ENCODE measurements at regions not wholly inside any gene's neighbourhood (a gene's known extent, or its start where the extent isn't known, plus 50 kb on each side); places are given as distances from the start of the nearest gene placed in this dataset.

DNA sequence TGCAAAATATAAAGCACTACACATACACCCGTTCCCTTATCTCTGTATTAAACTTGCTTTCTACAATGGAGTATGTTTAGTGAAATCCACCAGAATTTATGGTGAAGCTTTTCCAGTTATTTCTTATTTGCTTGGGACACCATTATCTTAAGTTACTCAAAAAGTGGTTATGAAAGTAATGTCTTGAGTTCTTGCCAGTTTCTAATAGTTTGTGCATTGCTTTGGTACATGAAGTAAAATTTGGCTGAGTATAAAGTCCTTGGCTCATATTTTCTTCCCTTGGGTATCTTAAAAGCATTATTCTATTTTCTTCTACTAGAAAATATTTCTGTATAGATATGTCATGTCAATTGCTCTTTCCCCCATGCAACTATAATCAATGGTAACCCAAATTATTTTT, 85.2 kb downstream of the POLR1F start:
- H3K79me1 ChIP-seq (ENCODE audit: low read depth in 1 of 2, low read length in 2 of 2), result no peaks in the 10 kb centered on the region
- H3K27me3 ChIP-seq (ENCODE audit: control insufficient read depth, insufficient read depth, low read length), result no peaks in the 10 kb centered on the region
- no peak overlapping the region for H2BK5ac ChIP-seq (ENCODE audit: low read depth, low read length, poor library complexity, severe bottlenecking)
- H2BK15ac ChIP-seq (ENCODE audit: low read depth, low read length), result no peak overlapping the region
- no peak overlapping the region for H2AK5ac ChIP-seq (ENCODE audit: low read depth, low read length)
- DNase-seq, result no peak
- H4K5ac ChIP-seq (ENCODE audit: low read depth, low read length), result no peak overlapping the region
- H3K4me1 ChIP-seq (ENCODE audit: control insufficient read depth, insufficient read depth, low read length), result no peaks in the 10 kb centered on the region
- in situ Hi-C loops (cut with MboI; ENCODE audit: low sequenced_read_pairs) (no loop called here), intact Hi-C loops (cut with micrococcal nuclease) (no loop called here), dilution Hi-C loops (cut with HindIII; ENCODE audit: low sequenced_read_pairs, unreplicated experiment) (no loop called here)
- no peak overlapping the region for H2AK9ac ChIP-seq (replicated peaks; ENCODE audit: low read depth, low read length, poor library complexity)
- no peak overlapping the region for H3K14ac ChIP-seq (replicated peaks; ENCODE audit: low read depth, low read length)
- no peak overlapping the region for H2BK20ac ChIP-seq (ENCODE audit: low read depth, low read length)
- TF ChIP-seq NFE2L2 (IDR thresholded peaks at IDR 0.05; ENCODE audit: low read depth, low read length) (no peak), USF2 (IDR thresholded peaks at IDR 0.05; ENCODE audit: low read depth, low read length) (no peak), POLR2A (IDR thresholded peaks at IDR 0.05; ENCODE audit: low read depth, low read length) (no peak), RAD21 (IDR thresholded peaks at IDR 0.05; ENCODE audit: low read length) (no peak), MAFK (IDR thresholded peaks at IDR 0.05; ENCODE audit: low read depth, low read length) (no peak), RFX5 (IDR thresholded peaks at IDR 0.05; ENCODE audit: low read depth, low read length) (no peak), FOS (IDR thresholded peaks at IDR 0.05; ENCODE audit: low read depth, low read length) (no peak), MAZ (IDR thresholded peaks at IDR 0.05; ENCODE audit: borderline replicate concordance, low read depth, low read length) (no peak), MXI1 (IDR thresholded peaks at IDR 0.05; ENCODE audit: borderline replicate concordance, low read depth, low read length) (no peak), CHD1 (IDR thresholded peaks at IDR 0.05; ENCODE audit: low read depth, low read length) (no peak), RCOR1 (IDR thresholded peaks at IDR 0.05; ENCODE audit: insufficient replicate concordance, low read length) (no peak), SMC3 (IDR thresholded peaks at IDR 0.05; ENCODE audit: low read depth, low read length) (no peak), CEBPB (IDR thresholded peaks at IDR 0.05; ENCODE audit: low read depth, low read length) (no peak), CTCF (conservative IDR thresholded peaks at IDR 0.05; ENCODE audit: low read depth, low read length) (no peak), BHLHE40 (IDR thresholded peaks at IDR 0.05; ENCODE audit: low read depth, low read length) (no peak)
- TF ChIP-seq, protein P1, sequence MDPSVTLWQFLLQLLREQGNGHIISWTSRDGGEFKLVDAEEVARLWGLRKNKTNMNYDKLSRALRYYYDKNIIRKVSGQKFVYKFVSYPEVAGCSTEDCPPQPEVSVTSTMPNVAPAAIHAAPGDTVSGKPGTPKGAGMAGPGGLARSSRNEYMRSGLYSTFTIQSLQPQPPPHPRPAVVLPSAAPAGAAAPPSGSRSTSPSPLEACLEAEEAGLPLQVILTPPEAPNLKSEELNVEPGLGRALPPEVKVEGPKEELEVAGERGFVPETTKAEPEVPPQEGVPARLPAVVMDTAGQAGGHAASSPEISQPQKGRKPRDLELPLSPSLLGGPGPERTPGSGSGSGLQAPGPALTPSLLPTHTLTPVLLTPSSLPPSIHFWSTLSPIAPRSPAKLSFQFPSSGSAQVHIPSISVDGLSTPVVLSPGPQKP (IDR thresholded peaks at IDR 0.05; ENCODE audit: borderline replicate concordance, low read depth, low read length), result no peak
- H4K91ac ChIP-seq (ENCODE audit: insufficient read depth, low read depth, low read length), result no peak overlapping the region
- H3K4me2 ChIP-seq (ENCODE audit: low read depth, low read length), result no peak overlapping the region
- H3K23ac ChIP-seq (ENCODE audit: low read depth, low read length), result no peak overlapping the region
- H3K27ac ChIP-seq (ENCODE audit: insufficient read depth, low read length), result no peak overlapping the region
- no peak for ATAC-seq (ENCODE audit: low read depth)
- H3K36me3 ChIP-seq (ENCODE audit: control insufficient read depth, insufficient read depth, low read length), result no peaks in the 10 kb centered on the region
- no peak overlapping the region for H4K8ac ChIP-seq (ENCODE audit: low read depth in 2 of 2, low read length in 2 of 2)
- WGBS, 2 experiments (ENCODE audit: extremely low coverage in 2 of 2, insufficient read length in 1 of 2), result no CpG with 5 or more reads among the region's 1 CpG
- no peak overlapping the region for H3K56ac ChIP-seq (ENCODE audit: extremely low read depth, insufficient read depth, low read length)
- POLR2A ChIA-PET (ENCODE audit: unreplicated experiment), result no interaction called here
- CTCF ChIA-PET, result no interaction called here
- no TSS peak for BruUV-seq (replicated peaks)
- H3K9me3 ChIP-seq (ENCODE audit: control insufficient read depth, insufficient read depth, low read length), result 0 out of 2 replicates have a peak, but pooled peaks cover 1% of the 10 kb centered on the region
- H2BK120ac ChIP-seq (ENCODE audit: low read depth, low read length), result no peak overlapping the region
- no peak overlapping the region for H3K9ac ChIP-seq (ENCODE audit: low read depth, low read length)
- no peaks in the 10 kb centered on the region for H4K20me1 ChIP-seq (ENCODE audit: insufficient read depth, low read length)
- no peak overlapping the region for H3K4me3 ChIP-seq (ENCODE audit: insufficient read depth, low read depth, low read length)
- no peak overlapping the region for H3K4ac ChIP-seq (ENCODE audit: low read depth, low read length)
- no peaks in the 10 kb centered on the region for H3K9me1 ChIP-seq (ENCODE audit: insufficient read depth, low read length)
- no peak overlapping the region for H2AFZ ChIP-seq (replicated peaks; ENCODE audit: low read length, poor library complexity)
- H3K18ac ChIP-seq (ENCODE audit: low read depth, low read length), result no peak overlapping the region
